GM23338 (cell line): ENCODE measurements at regions not wholly inside any gene's neighbourhood (a gene's known extent, or its start where the extent isn't known, plus 50 kb on each side); places are given as distances from the start of the nearest gene placed in this dataset.

Experiments
- ATAC-seq: fragments of 200-7000 bp; cut with Tn5 transposase; 3 replicates; pipeline ENCODE4 v1.9.1; 2020
- DNase-seq: peaks from one replicate; pipeline ENCODE4 v3.0.0-alpha.2; 2015; ENCODE audit warnings: low spot score
- H2AFZ ChIP-seq: fragments of 200-600 bp; sonication (generic); 2 replicates; pipeline ENCODE4 v1.8.0; 2016; ENCODE audit warnings: antibody characterized with exemption, mild to moderate bottlenecking, moderate library complexity
- H3F3A ChIP-seq: fragments of 200-600 bp; sonication (generic); replicated peaks from 2 replicates; pipeline ENCODE4 v1.8.0; 2017; ENCODE audit warnings: antibody characterized with exemption, mixed run types, low read depth
- H3K27ac ChIP-seq: fragments of 200-600 bp; sonication (generic); 2 replicates; pipeline ENCODE4 v1.6.1; 2016; ENCODE audit warnings: low read depth
- H3K27me3 ChIP-seq: fragments of 200-600 bp; sonication (generic); 2 replicates; pipeline ENCODE4 v1.8.0; 2016; ENCODE audit warnings: mild to moderate bottlenecking, mixed run types, moderate library complexity; ENCODE audit not compliant: insufficient read depth
- H3K36me3 ChIP-seq: fragments of 200-600 bp; sonication (generic); 2 replicates; pipeline ENCODE4 v1.8.0; 2016; ENCODE audit warnings: mild to moderate bottlenecking; ENCODE audit not compliant: insufficient read depth
- H3K4me1 ChIP-seq: fragments of 200-600 bp; sonication (generic); 2 replicates; pipeline ENCODE4 v1.8.0; 2016; ENCODE audit warnings: mild to moderate bottlenecking, moderate library complexity; ENCODE audit not compliant: insufficient read depth
- H3K4me2 ChIP-seq: fragments of 200-600 bp; sonication (generic); 2 replicates; pipeline ENCODE4 v1.7.1; 2017; ENCODE audit warnings: mixed run types
- H3K4me3 ChIP-seq: fragments of 200-600 bp; sonication (generic); 2 replicates; pipeline ENCODE4 v1.6.1; 2016; ENCODE audit warnings: mixed run types
- H3K79me2 ChIP-seq: fragments of 200-600 bp; sonication (generic); replicated peaks from 2 replicates; pipeline ENCODE4 v1.8.0; 2017; ENCODE audit warnings: mild to moderate bottlenecking; ENCODE audit not compliant: insufficient read depth
- H3K9me2 ChIP-seq: fragments of 200-600 bp; sonication (generic); 2 replicates; pipeline ENCODE4 v1.8.0; 2017; ENCODE audit not compliant: insufficient read depth
- H4K20me1 ChIP-seq: fragments of 200-600 bp; sonication (generic); replicated peaks from 2 replicates; pipeline ENCODE4 v1.8.0; 2017; ENCODE audit warnings: mild to moderate bottlenecking; ENCODE audit not compliant: insufficient read depth
- H3K27ac Mint-ChIP-seq: 2 replicates; pipeline ENCODE4 v1.8.0; 2020; ENCODE audit warnings: inconsistent platforms, mild to moderate bottlenecking, moderate library complexity, mixed read lengths
- H3K27me3 Mint-ChIP-seq: 3 replicates; pipeline ENCODE4 v1.8.0; 2022; ENCODE audit warnings: low read depth, mild to moderate bottlenecking, moderate library complexity, mixed read lengths, inconsistent platforms; ENCODE audit not compliant: insufficient read depth, poor library complexity
- H3K36me3 Mint-ChIP-seq: 3 replicates; pipeline ENCODE4 v1.8.0; 2021; ENCODE audit warnings: low read depth, mild to moderate bottlenecking, inconsistent platforms, moderate library complexity, mixed read lengths
- H3K4me1 Mint-ChIP-seq: 3 replicates; pipeline ENCODE4 v1.8.0; 2020; ENCODE audit warnings: mild to moderate bottlenecking, inconsistent platforms, mixed read lengths
- H3K4me3 Mint-ChIP-seq: 3 replicates; pipeline ENCODE4 v1.8.0; 2021; ENCODE audit warnings: moderate library complexity, mild to moderate bottlenecking, inconsistent platforms, mixed read lengths
- H3K9me3 Mint-ChIP-seq: 3 replicates; pipeline ENCODE4 v1.8.0; 2020; ENCODE audit warnings: moderate library complexity, mild to moderate bottlenecking, inconsistent platforms, mixed read lengths
- CREB1 ChIP-seq: fragments of 250-450 bp; sonication (Bioruptor Pico); IDR thresholded peaks from 2 replicates; pipeline ENCODE4 v1.5.0; 2020; ENCODE audit warnings: low read depth, mild to moderate bottlenecking, moderate library complexity
- EZH2 ChIP-seq: fragments of 200-600 bp; sonication (generic); IDR thresholded peaks from one replicate; pipeline ENCODE4 v1.8.0; 2017; ENCODE audit warnings: antibody characterized with exemption, mild to moderate bottlenecking, low read depth; ENCODE audit not compliant: unreplicated experiment
- EZH2phosphoT487 ChIP-seq: fragments of 200-600 bp; sonication (generic); IDR thresholded peaks from one replicate; pipeline ENCODE4 v1.8.1; 2018; ENCODE audit warnings: antibody characterized with exemption; ENCODE audit not compliant: unreplicated experiment
- JUNB ChIP-seq: IDR thresholded peaks from one replicate; pipeline ENCODE4 v1.6.1; 2016; ENCODE audit warnings: antibody characterized with exemption; ENCODE audit not compliant: unreplicated experiment
- NANOG ChIP-seq: IDR thresholded peaks from 2 replicates; pipeline ENCODE4 v1.6.1; 2016; ENCODE audit warnings: antibody characterized with exemption, borderline replicate concordance
- POLR2AphosphoS5 ChIP-seq: IDR thresholded peaks from 2 replicates; pipeline ENCODE4 v1.6.1; 2016; ENCODE audit warnings: antibody characterized with exemption, low read depth
- STAT1 ChIP-seq: IDR thresholded peaks from one replicate; pipeline ENCODE4 v1.6.1; 2016; ENCODE audit warnings: antibody characterized with exemption; ENCODE audit not compliant: unreplicated experiment
- ZNF114 ChIP-seq: fragments of 250-450 bp; sonication (Bioruptor Pico); IDR thresholded peaks from 2 replicates; pipeline ENCODE4 v1.5.0; 2020; ENCODE audit warnings: mild to moderate bottlenecking, moderate library complexity
- ZNF331 ChIP-seq: fragments of 250-450 bp; sonication (Bioruptor Pico); IDR thresholded peaks from 2 replicates; pipeline ENCODE4 v1.5.0; 2020; ENCODE audit warnings: low read depth, mild to moderate bottlenecking, moderate library complexity
- TF ChIP-seq, protein P1 (sequence below): fragments of 250-450 bp; sonication (Bioruptor Pico); IDR thresholded peaks from 2 replicates; pipeline ENCODE4 v1.5.0; 2020; ENCODE audit warnings: mild to moderate bottlenecking, moderate library complexity
- TF ChIP-seq, protein P2 (sequence below), 2 experiments: fragments of 200-600 bp in 1 of 2; sonication (generic) in 1 of 2; conservative IDR thresholded peaks; 2 replicates each; pipeline versions ENCODE4 v1.5.1 to v1.6.1; 2016 to 2017; ENCODE audit warnings: antibody characterized with exemption in 2 of 2, low read depth in 2 of 2, mild to moderate bottlenecking in 2 of 2, moderate library complexity in 1 of 2
- TF ChIP-seq, protein P3 (sequence below): IDR thresholded peaks from 2 replicates; pipeline ENCODE4 v1.6.1; 2016; ENCODE audit warnings: antibody characterized with exemption
- TF ChIP-seq, protein P4 (sequence below): IDR thresholded peaks from one replicate; pipeline ENCODE4 v1.6.1; 2018; ENCODE audit warnings: antibody characterized with exemption; ENCODE audit not compliant: unreplicated experiment

DNA sequence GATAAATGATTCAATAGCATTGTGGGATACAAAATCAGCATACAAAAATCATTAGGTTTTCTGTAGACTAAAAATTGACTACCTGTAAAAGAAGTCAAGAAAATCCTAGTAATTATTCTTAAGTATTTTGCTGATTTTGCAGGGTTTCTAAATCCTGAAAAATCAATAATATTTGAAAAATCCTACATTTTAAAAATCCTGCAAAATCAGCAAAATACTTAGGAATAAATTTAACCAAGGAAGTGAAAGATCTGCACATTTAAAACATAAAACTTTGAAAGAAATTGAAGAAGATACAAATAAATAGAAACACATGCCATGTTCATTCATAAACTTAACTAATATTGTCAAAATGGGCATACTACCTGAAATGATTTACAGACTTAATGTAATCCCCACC, 517.7 kb downstream of the RERGL start (continued):
- TF ChIP-seq, protein P1, sequence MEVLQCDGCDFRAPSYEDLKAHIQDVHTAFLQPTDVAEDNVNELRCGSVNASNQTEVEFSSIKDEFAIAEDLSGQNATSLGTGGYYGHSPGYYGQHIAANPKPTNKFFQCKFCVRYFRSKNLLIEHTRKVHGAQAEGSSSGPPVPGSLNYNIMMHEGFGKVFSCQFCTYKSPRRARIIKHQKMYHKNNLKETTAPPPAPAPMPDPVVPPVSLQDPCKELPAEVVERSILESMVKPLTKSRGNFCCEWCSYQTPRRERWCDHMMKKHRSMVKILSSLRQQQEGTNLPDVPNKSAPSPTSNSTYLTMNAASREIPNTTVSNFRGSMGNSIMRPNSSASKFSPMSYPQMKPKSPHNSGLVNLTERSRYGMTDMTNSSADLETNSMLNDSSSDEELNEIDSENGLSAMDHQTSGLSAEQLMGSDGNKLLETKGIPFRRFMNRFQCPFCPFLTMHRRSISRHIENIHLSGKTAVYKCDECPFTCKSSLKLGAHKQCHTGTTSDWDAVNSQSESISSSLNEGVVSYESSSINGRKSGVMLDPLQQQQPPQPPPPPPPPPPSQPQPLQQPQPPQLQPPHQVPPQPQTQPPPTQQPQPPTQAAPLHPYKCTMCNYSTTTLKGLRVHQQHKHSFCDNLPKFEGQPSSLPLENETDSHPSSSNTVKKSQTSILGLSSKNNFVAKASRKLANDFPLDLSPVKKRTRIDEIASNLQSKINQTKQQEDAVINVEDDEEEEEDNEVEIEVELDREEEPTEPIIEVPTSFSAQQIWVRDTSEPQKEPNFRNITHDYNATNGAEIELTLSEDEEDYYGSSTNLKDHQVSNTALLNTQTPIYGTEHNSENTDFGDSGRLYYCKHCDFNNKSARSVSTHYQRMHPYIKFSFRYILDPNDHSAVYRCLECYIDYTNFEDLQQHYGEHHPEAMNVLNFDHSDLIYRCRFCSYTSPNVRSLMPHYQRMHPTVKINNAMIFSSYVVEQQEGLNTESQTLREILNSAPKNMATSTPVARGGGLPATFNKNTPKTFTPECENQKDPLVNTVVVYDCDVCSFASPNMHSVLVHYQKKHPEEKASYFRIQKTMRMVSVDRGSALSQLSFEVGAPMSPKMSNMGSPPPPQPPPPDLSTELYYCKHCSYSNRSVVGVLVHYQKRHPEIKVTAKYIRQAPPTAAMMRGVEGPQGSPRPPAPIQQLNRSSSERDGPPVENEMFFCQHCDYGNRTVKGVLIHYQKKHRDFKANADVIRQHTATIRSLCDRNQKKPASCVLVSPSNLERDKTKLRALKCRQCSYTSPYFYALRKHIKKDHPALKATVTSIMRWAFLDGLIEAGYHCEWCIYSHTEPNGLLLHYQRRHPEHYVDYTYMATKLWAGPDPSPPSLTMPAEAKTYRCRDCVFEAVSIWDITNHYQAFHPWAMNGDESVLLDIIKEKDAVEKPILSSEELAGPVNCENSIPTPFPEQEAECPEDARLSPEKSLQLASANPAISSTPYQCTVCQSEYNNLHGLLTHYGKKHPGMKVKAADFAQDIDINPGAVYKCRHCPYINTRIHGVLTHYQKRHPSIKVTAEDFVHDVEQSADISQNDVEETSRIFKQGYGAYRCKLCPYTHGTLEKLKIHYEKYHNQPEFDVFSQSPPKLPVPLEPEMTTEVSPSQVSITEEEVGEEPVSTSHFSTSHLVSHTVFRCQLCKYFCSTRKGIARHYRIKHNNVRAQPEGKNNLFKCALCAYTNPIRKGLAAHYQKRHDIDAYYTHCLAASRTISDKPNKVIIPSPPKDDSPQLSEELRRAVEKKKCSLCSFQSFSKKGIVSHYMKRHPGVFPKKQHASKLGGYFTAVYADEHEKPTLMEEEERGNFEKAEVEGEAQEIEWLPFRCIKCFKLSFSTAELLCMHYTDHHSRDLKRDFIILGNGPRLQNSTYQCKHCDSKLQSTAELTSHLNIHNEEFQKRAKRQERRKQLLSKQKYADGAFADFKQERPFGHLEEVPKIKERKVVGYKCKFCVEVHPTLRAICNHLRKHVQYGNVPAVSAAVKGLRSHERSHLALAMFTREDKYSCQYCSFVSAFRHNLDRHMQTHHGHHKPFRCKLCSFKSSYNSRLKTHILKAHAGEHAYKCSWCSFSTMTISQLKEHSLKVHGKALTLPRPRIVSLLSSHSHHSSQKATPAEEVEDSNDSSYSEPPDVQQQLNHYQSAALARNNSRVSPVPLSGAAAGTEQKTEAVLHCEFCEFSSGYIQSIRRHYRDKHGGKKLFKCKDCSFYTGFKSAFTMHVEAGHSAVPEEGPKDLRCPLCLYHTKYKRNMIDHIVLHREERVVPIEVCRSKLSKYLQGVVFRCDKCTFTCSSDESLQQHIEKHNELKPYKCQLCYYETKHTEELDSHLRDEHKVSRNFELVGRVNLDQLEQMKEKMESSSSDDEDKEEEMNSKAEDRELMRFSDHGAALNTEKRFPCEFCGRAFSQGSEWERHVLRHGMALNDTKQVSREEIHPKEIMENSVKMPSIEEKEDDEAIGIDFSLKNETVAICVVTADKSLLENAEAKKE: no peak
- TF ChIP-seq ZNF114 (CRISPR knock-in tag) (no peak), NANOG (no peak)

DNA sequence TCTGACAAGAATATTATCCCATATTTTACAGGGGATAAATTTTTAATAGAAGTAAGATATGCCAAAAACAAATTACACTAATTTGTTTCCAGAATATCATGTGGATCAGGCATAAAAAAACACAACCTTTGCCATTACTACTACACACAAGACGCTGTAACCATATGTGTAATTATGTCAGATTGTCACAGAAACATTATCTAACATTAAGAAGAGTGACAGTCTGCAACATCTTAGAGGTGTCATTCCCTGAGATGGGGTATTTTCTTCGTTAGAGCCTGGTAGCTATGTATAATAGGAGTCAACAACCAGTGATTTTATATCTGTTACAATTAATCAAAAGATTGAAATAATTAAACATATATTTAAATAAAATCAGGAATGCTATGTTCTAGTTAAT, 518.9 kb downstream of the RERGL start:
- Histone ChIP-seq H3K9me2 (no peaks in the 10 kb centered on the region), H3F3A (no peaks in the 10 kb centered on the region), H3K79me2 (no peaks in the 10 kb centered on the region), H3K27ac (no peak overlapping the region), H2AFZ (no peak overlapping the region), H3K4me1 (no peaks in the 10 kb centered on the region), H3K27me3 (no peaks in the 10 kb centered on the region), H3K4me2 (no peak overlapping the region), H4K20me1 (no peaks in the 10 kb centered on the region), H3K4me3 (no peak overlapping the region), H3K36me3 (no peaks in the 10 kb centered on the region)
- ATAC-seq (no peak), DNase-seq (no peak)
- H3K36me3 Mint-ChIP-seq: no peaks in the 10 kb centered on the region
- H3K27me3 Mint-ChIP-seq: no peaks in the 10 kb centered on the region
- peaks cover 2% of the 10 kb centered on the region; the same call in 2 of the 3 replicates for H3K4me1 Mint-ChIP-seq
- H3K27ac Mint-ChIP-seq: no peak overlapping the region
- no peaks in the 10 kb centered on the region for H3K9me3 Mint-ChIP-seq
- no peak overlapping the region for H3K4me3 Mint-ChIP-seq
- TF ChIP-seq CREB1 (CRISPR knock-in tag) (no peak), EZH2 (no peak), ZNF114 (CRISPR knock-in tag) (no peak), ZNF331 (CRISPR knock-in tag) (no peak), NANOG (no peak), STAT1 (no peak), POLR2AphosphoS5 (no peak), JUNB (no peak), EZH2phosphoT487 (no peak)
- TF ChIP-seq, protein P2, sequence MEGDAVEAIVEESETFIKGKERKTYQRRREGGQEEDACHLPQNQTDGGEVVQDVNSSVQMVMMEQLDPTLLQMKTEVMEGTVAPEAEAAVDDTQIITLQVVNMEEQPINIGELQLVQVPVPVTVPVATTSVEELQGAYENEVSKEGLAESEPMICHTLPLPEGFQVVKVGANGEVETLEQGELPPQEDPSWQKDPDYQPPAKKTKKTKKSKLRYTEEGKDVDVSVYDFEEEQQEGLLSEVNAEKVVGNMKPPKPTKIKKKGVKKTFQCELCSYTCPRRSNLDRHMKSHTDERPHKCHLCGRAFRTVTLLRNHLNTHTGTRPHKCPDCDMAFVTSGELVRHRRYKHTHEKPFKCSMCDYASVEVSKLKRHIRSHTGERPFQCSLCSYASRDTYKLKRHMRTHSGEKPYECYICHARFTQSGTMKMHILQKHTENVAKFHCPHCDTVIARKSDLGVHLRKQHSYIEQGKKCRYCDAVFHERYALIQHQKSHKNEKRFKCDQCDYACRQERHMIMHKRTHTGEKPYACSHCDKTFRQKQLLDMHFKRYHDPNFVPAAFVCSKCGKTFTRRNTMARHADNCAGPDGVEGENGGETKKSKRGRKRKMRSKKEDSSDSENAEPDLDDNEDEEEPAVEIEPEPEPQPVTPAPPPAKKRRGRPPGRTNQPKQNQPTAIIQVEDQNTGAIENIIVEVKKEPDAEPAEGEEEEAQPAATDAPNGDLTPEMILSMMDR (conservative IDR thresholded peaks at IDR 0.05; ENCODE audit: low read depth in 2 of 2): no peak
- TF ChIP-seq, protein P3, sequence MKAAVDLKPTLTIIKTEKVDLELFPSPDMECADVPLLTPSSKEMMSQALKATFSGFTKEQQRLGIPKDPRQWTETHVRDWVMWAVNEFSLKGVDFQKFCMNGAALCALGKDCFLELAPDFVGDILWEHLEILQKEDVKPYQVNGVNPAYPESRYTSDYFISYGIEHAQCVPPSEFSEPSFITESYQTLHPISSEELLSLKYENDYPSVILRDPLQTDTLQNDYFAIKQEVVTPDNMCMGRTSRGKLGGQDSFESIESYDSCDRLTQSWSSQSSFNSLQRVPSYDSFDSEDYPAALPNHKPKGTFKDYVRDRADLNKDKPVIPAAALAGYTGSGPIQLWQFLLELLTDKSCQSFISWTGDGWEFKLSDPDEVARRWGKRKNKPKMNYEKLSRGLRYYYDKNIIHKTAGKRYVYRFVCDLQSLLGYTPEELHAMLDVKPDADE: no peak
- TF ChIP-seq, protein P4, sequence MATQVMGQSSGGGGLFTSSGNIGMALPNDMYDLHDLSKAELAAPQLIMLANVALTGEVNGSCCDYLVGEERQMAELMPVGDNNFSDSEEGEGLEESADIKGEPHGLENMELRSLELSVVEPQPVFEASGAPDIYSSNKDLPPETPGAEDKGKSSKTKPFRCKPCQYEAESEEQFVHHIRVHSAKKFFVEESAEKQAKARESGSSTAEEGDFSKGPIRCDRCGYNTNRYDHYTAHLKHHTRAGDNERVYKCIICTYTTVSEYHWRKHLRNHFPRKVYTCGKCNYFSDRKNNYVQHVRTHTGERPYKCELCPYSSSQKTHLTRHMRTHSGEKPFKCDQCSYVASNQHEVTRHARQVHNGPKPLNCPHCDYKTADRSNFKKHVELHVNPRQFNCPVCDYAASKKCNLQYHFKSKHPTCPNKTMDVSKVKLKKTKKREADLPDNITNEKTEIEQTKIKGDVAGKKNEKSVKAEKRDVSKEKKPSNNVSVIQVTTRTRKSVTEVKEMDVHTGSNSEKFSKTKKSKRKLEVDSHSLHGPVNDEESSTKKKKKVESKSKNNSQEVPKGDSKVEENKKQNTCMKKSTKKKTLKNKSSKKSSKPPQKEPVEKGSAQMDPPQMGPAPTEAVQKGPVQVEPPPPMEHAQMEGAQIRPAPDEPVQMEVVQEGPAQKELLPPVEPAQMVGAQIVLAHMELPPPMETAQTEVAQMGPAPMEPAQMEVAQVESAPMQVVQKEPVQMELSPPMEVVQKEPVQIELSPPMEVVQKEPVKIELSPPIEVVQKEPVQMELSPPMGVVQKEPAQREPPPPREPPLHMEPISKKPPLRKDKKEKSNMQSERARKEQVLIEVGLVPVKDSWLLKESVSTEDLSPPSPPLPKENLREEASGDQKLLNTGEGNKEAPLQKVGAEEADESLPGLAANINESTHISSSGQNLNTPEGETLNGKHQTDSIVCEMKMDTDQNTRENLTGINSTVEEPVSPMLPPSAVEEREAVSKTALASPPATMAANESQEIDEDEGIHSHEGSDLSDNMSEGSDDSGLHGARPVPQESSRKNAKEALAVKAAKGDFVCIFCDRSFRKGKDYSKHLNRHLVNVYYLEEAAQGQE: no peak
